Pancreas (tissue), 10 donors: ENCODE measurements at regions not wholly inside any gene's neighbourhood (a gene's known extent, or its start where the extent isn't known, plus 50 kb on each side); places are given as distances from the start of the nearest gene placed in this dataset.

Source experiments
- ATAC-seq, 4 donors: fragments of 200-7000 bp; cut with Tn5 transposase; one replicate each; pipeline versions ENCODE4 v1.8.0 to v1.9.1; 2020; ENCODE audit warnings: mild to moderate bottlenecking in 4 of 4, moderate library complexity in 4 of 4
- DNase-seq, 6 donors: peaks; one replicate each; pipeline ENCODE4 v3.0.0-alpha.2; 2020
- FAIRE-seq: peaks from 2 replicates; lab custom pipeline; 2012; peaks lifted over from hg19 to GRCh38; lab: Jason Lieb, UNC
- H3K27ac ChIP-seq, 4 donors: fragments of 200-600 bp; sonication (generic); 1 replicate in 3 of 4; 2 replicates in 1 of 4; pipeline versions ENCODE4 v1.5.0 to v1.8.0; 2020
- H3K27me3 ChIP-seq, 4 donors: fragments of 200-600 bp; one replicate each; pipeline ENCODE4 v1.8.0; 2021
- H3K36me3 ChIP-seq, 3 donors: fragments of 200-600 bp; sonication (generic) in 1 of 3; one replicate each; pipeline versions ENCODE4 v1.5.0 to v1.8.0; 2020 to 2021
- H3K4me1 ChIP-seq, 3 donors: fragments of 200-600 bp; one replicate each; pipeline ENCODE4 v1.8.0; 2021
- H3K4me3 ChIP-seq, 4 donors: fragments of 200-600 bp; sonication (generic) in 2 of 4; one replicate each; pipeline versions ENCODE4 v1.5.0 to v1.8.0; 2020 to 2021
- H3K9me3 ChIP-seq, 4 donors: fragments of 200-600 bp; one replicate each; pipeline ENCODE4 v1.8.0; 2021
- WGBS, 2 donors: extraction: QIAGEN DNeasy Blood & Tissue Kit; methylation state at CpG; one replicate each; pipeline ENCODE4 v1.1.7; 2013; 5-methylcytosine and 5-hydroxymethylcytosine counted together
- intact Hi-C, 3 donors: fragments of 100-400 bp; cut with DNase I; formaldehyde crosslinking; loops; one replicate each; pipeline versions ENCODE4 v1.11.1 to v1.14.2; 2022
- TF ChIP-seq, protein P1 (sequence below), 4 donors: fragments of 200-600 bp; sonication (generic) in 3 of 4; IDR thresholded peaks; one replicate each; pipeline versions ENCODE4 v1.5.0 to v1.8.0; 2021; ENCODE audit warnings: antibody characterized with exemption in 4 of 4
- donor health status: healthy with polysubstance abuse.
- donor health status: DM: no; HTN: no; CAD: no; lungs with moderate emphysema.
- donor health status: DM: no; HTN: no; CAD: no.
- donor health status: control.
- donor health status: control.
- donor health status: Bipolar disorder and iron deficiency.
- donor health status: DM: yes; HTN: yes; CAD: no.
- donor health status: DM: no; HTN: no; CAD: no.
- donor health status: DM: no; HTN: no; CAD: no.
- donor health status: DM: yes; HTN: yes; CAD: no.

DNA sequence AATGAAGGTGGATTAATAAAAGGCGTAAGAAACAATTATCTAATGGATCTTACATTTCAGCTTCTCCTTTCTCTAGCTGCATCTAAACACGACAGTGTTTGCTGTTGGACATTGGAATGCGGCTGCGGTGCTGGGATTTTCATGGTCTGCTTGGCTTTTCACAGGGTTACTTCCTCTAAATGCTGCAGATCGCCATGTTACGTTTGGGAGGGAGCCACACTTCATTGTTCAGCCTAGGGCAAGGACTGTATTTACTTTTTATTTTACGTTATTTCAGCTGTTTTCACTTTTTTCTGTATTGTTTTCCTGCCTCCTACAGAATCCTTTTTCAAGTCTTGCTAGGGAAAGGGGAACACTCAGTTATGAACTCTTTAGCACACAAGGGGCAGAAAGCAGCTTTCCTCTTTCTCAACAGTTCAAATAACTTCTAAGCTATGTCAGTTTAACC is 97.9 kb upstream of the MTHFD1L start:
- no peak overlapping the region for H3K27ac ChIP-seq
- no peaks in the 10 kb centered on the region for H3K36me3 ChIP-seq
- TF ChIP-seq, protein P1, sequence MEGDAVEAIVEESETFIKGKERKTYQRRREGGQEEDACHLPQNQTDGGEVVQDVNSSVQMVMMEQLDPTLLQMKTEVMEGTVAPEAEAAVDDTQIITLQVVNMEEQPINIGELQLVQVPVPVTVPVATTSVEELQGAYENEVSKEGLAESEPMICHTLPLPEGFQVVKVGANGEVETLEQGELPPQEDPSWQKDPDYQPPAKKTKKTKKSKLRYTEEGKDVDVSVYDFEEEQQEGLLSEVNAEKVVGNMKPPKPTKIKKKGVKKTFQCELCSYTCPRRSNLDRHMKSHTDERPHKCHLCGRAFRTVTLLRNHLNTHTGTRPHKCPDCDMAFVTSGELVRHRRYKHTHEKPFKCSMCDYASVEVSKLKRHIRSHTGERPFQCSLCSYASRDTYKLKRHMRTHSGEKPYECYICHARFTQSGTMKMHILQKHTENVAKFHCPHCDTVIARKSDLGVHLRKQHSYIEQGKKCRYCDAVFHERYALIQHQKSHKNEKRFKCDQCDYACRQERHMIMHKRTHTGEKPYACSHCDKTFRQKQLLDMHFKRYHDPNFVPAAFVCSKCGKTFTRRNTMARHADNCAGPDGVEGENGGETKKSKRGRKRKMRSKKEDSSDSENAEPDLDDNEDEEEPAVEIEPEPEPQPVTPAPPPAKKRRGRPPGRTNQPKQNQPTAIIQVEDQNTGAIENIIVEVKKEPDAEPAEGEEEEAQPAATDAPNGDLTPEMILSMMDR (IDR thresholded peaks at IDR 0.05), result no peak
- ATAC-seq (no peak), FAIRE-seq (no peak), DNase-seq (no peak)
- no peaks in the 10 kb centered on the region for H3K9me3 ChIP-seq
- no peaks in the 10 kb centered on the region for H3K4me1 ChIP-seq
- H3K4me3 ChIP-seq, result no peak overlapping the region
- H3K27me3 ChIP-seq, result no peaks in the 10 kb centered on the region
- intact Hi-C loops, result no loop called here
- 47 to 63% methylated on average over 7 of the region's 7 CpGs for WGBS, 2 donors

DNA sequence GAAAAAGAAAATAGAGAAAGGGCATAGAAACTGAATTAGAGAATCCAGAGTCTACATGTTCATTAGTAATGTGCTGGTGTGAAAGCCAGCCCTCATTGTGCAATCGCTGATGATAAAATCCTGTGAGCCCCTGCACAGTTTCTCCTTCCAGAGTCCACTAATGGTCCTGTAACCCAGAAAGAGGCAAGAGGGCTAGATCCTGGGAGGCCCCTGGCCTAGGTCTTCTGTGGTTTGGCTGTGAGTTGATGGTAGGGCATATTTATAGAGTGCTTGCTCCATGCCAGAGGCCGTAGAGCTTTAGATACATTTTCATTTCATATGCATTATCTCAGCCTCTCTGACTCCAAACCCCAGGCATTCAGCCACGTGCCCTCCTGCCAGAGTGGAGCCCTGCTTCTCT is 94.9 kb upstream of the MTHFD1L start:
- Histone ChIP-seq H3K27ac (no peak overlapping the region), H3K9me3 (no peaks in the 10 kb centered on the region), H3K4me3 (no peak overlapping the region), H3K4me1 (no peaks in the 10 kb centered on the region), H3K36me3 (no peaks in the 10 kb centered on the region), H3K27me3 (no peaks in the 10 kb centered on the region)
- no peak for DNase-seq
- no peak for ATAC-seq
- TF ChIP-seq, protein P1 (IDR thresholded peaks at IDR 0.05), result no peak
- WGBS, 2 donors, result 78 to 82% methylated on average over 3 of the region's 3 CpGs
- no peak for FAIRE-seq
- intact Hi-C loops, result no loop called here

DNA sequence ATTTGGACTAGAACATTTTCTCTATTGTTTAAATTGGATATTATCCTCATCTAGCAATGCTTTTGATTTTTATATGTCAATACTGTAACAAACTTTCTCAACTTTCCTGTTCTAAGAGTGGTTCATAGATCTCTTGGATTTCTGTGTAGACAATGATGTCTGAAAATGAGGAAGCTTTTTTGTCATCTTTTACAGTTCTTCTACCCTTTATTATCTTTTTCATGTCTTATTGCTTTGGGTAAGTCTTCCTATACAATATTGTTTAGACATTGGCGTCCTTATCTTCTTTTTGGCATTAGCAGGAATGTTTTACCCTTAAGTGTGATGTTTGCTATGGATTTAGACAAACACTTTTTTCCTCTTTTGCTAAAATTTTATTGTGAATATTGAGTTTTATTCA is 91.5 kb upstream of the MTHFD1L start:
- no peak for FAIRE-seq
- Histone ChIP-seq H3K4me1 (no peaks in the 10 kb centered on the region), H3K9me3 (no peaks in the 10 kb centered on the region), H3K4me3 (no peak overlapping the region), H3K27ac (no peak overlapping the region), H3K36me3 (no peaks in the 10 kb centered on the region), H3K27me3 (no peaks in the 10 kb centered on the region)
- WGBS, 2 donors, result 30 to 41% methylated on average over 1 of the region's 1 CpG
- no peak for ATAC-seq
- intact Hi-C loops, result no loop called here
- DNase-seq, result no peak
- TF ChIP-seq, protein P1 (IDR thresholded peaks at IDR 0.05), result no peak

DNA sequence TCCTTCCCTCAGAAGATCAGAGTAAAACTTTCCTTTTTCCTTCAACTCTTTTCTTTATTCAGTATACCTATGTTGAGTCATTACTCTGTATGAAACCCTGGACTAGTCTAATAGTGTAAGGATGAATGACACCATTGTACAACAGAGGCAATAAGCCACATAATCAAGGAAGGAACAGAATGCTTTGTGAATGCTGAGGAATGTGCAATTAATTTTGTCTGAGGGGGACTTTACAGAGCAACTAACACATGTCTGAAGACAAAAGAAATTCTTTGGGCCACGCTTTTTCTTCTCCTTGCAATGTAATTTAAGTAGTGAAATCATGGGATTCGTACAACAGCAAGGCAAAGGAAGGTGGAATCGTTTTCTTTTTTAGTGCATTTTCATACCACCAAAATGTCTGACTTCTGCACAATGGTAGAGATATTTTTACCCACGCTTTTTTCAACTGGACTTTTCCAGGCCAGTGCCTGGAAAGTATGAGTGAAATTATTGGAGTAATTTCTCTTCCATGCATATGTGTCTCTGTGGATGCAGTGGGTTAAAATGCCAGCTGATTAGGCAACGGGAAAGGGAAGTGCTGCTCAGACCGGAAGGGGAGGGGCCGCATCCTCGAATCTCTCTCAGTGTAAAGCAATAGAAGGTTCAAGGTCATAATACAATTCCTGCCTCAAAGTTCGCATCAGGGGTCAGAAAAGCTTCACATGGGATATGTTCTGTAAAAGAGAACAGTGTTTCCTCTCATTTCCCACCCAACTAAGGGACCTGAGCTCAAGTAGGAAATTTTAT is 89.9 kb upstream of the MTHFD1L start:
- no peak for FAIRE-seq
- DNase-seq, result no peak
- TF ChIP-seq, protein P1 (IDR thresholded peaks at IDR 0.05), result no peak
- H3K4me1 ChIP-seq, result no peaks in the 10 kb centered on the region
- 35 to 41% methylated on average over 9 of the region's 9 CpGs for WGBS, 2 donors
- H3K9me3 ChIP-seq, result no peaks in the 10 kb centered on the region
- H3K36me3 ChIP-seq, result no peaks in the 10 kb centered on the region
- ATAC-seq, result no peak
- intact Hi-C loops, result no loop called here
- no peak overlapping the region for H3K4me3 ChIP-seq
- H3K27me3 ChIP-seq, result no peaks in the 10 kb centered on the region
- no peak overlapping the region for H3K27ac ChIP-seq

DNA sequence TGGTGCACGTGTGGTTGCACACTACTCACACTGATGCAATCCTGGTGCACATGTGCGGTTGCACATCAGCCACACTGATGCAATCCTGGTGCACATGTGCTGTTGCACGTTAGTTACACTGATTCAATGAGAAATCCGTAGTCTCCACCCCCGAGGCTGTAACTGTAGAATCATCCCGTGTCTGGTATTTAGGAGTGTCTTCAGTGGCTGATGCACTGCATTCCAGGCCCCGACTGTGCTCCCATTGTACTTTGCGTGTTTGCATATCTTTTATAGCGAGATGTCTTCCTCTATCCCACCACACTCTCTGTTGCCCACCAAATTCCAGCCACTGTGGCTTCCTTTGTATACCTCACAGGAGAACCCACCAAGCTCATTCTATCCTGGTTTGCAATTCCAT is 87.8 kb upstream of the MTHFD1L start:
- ATAC-seq, result no peak

More for the DNA sequence above, 87.8 kb upstream of the MTHFD1L start:
- H3K36me3 ChIP-seq, result no peaks in the 10 kb centered on the region
- no peaks in the 10 kb centered on the region for H3K27me3 ChIP-seq
- TF ChIP-seq, protein P1 (IDR thresholded peaks at IDR 0.05), result no peak
- no peak for DNase-seq
- H3K9me3 ChIP-seq, result no peaks in the 10 kb centered on the region
- WGBS, 2 donors, result 77 to 89% methylated on average over 9 of the region's 9 CpGs
- H3K27ac ChIP-seq, result no peak overlapping the region
- no peak for FAIRE-seq
- no peaks in the 10 kb centered on the region for H3K4me1 ChIP-seq
- H3K4me3 ChIP-seq, result no peak overlapping the region
- intact Hi-C loops, result no loop called here
